Suprapubic skin (tissue), 3 donors: ENCODE measurements at regions not wholly inside any gene's neighbourhood (a gene's known extent, or its start where the extent isn't known, plus 50 kb on each side); places are given as distances from the start of the nearest gene placed in this dataset.

Experiments
- EP300 ChIP-seq: sonication (generic); formaldehyde crosslinking; IDR thresholded peaks from one replicate; pipeline ENCODE4 v1.6.1; 2017; ENCODE audit warnings: antibody characterized with exemption
- TF ChIP-seq, protein P1 (sequence below), 2 donors: fragments of 200-600 bp in 1 of 2; fragments of 450-650 bp in 1 of 2; sonication (generic) in 1 of 2; IDR thresholded peaks; one replicate each; pipeline ENCODE4 v1.5.1; 2016 to 2019; ENCODE audit warnings: antibody characterized with exemption in 2 of 2, mild to moderate bottlenecking in 1 of 2, moderate library complexity in 1 of 2

DNA sequence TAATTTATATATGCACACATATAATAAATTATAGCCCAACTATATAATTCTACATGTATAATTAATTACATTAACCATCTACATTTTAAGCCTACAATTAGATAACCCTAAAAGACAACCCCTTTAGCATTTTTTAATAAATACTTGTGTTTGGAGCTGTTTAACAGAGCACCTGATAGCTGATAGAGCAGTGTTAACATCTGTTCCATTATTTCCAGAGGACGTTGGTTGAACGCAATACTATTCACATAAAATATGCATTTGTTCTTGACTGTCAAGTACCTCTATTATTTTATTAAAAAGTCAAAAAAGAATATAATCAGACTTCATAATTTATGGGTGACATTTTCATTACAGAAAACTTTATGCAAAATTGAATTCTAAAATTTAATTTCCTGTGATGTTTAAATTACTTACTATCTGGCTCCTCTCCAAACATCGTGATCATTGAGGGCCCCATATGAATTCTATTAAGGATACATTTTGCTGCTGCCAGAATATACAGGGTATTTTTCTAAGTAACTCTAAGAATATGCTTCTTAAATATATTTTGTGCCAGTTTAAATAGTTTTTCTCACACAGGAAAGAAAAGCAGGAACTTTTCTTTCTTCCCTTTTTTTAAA lies 234.3 kb downstream of the SHOX2 start:
- TF ChIP-seq, protein P1, sequence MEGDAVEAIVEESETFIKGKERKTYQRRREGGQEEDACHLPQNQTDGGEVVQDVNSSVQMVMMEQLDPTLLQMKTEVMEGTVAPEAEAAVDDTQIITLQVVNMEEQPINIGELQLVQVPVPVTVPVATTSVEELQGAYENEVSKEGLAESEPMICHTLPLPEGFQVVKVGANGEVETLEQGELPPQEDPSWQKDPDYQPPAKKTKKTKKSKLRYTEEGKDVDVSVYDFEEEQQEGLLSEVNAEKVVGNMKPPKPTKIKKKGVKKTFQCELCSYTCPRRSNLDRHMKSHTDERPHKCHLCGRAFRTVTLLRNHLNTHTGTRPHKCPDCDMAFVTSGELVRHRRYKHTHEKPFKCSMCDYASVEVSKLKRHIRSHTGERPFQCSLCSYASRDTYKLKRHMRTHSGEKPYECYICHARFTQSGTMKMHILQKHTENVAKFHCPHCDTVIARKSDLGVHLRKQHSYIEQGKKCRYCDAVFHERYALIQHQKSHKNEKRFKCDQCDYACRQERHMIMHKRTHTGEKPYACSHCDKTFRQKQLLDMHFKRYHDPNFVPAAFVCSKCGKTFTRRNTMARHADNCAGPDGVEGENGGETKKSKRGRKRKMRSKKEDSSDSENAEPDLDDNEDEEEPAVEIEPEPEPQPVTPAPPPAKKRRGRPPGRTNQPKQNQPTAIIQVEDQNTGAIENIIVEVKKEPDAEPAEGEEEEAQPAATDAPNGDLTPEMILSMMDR (IDR thresholded peaks at IDR 0.05), result no peak
- no peak for TF ChIP-seq EP300
